ENCODE measurements at regions not wholly inside any gene's neighbourhood (a gene's known extent, or its start where the extent isn't known, plus 50 kb on each side); places are given as distances from the start of the nearest gene placed in this dataset.

- no peak for DNase-seq
Observed at GRCh38 chr14:27114180-27114579, 516.3 kb upstream of the NOVA1 start.

- no peak for DNase-seq
Observed at GRCh38 chr14:27123162-27123561, 525.3 kb upstream of the NOVA1 start.

GRCh38 chr14:27127838-27128237 lies 530.0 kb upstream of the NOVA1 start:
- no peak for DNase-seq

- no peak for DNase-seq
Observed at GRCh38 chr14:27134200-27134599, 536.4 kb upstream of the NOVA1 start.

- no peak for DNase-seq
Observed at GRCh38 chr14:27145170-27145569, 547.3 kb upstream of the NOVA1 start.

- DNase-seq, result no peak
Observed at GRCh38 chr14:27148143-27148542, 550.3 kb upstream of the NOVA1 start.

GRCh38 chr14:27164139-27164538 lies 566.3 kb upstream of the NOVA1 start:
- DNase-seq, result no peak

GRCh38 chr14:27175489-27175888 lies 577.7 kb upstream of the NOVA1 start:
- DNase-seq, result no peak

GRCh38 chr14:27181333-27181732 lies 583.5 kb upstream of the NOVA1 start:
- no peak for DNase-seq

- DNase-seq, result no peak
Observed at GRCh38 chr14:27184427-27184826, 586.6 kb upstream of the NOVA1 start.

GRCh38 chr14:27186048-27186447 lies 588.2 kb upstream of the NOVA1 start:
- DNase-seq, result no peak

- DNase-seq, result no peak
Observed at GRCh38 chr14:27187136-27187535, 589.3 kb upstream of the NOVA1 start.

GRCh38 chr14:27190296-27190695 lies 592.5 kb upstream of the NOVA1 start:
- DNase-seq, result no peak

- DNase-seq, result no peak
Observed at GRCh38 chr14:27199272-27199671, 601.4 kb upstream of the NOVA1 start.

- DNase-seq, result no peak
Observed at GRCh38 chr14:27205036-27205435, 607.2 kb upstream of the NOVA1 start.

- DNase-seq, result no peak
Observed at GRCh38 chr14:27211741-27212140, 613.9 kb upstream of the NOVA1 start.

GRCh38 chr14:27222671-27223070 lies 624.8 kb upstream of the NOVA1 start:
- no peak for DNase-seq

- no peak for DNase-seq
Observed at GRCh38 chr14:27223906-27224305, 626.1 kb upstream of the NOVA1 start.

GRCh38 chr14:27228053-27228452 lies 630.2 kb upstream of the NOVA1 start:
- DNase-seq, result no peak

- no peak for DNase-seq
Observed at GRCh38 chr14:27234331-27234730, 636.5 kb upstream of the NOVA1 start.

- no peak for DNase-seq
Observed at GRCh38 chr14:27236601-27237000, 638.8 kb upstream of the NOVA1 start.

- peak; percentile 14 for DNase-seq
Observed at GRCh38 chr14:27242874-27243273, 645.0 kb upstream of the NOVA1 start.

- no peak for DNase-seq
Observed at GRCh38 chr14:27243365-27243764, 645.5 kb upstream of the NOVA1 start.

GRCh38 chr14:27245947-27246346 lies 648.1 kb upstream of the NOVA1 start:
- DNase-seq, result no peak

- DNase-seq, result no peak
Observed at GRCh38 chr14:27253966-27254365, 656.1 kb upstream of the NOVA1 start.

GRCh38 chr14:27256805-27257204 lies 659.0 kb upstream of the NOVA1 start:
- no peak for DNase-seq
